OCI-LY3 (cell line): ENCODE measurements at regions not wholly inside any gene's neighbourhood (a gene's known extent, or its start where the extent isn't known, plus 50 kb on each side); places are given as distances from the start of the nearest gene placed in this dataset.

Source experiments
- EZH2phosphoT487 ChIP-seq: fragments of 200-600 bp; shearing (Covaris generic); IDR thresholded peaks from 2 replicates; pipeline ENCODE4 v1.6.1; 2018; ENCODE audit warnings: antibody characterized with exemption, mixed run types, low read depth
- TF ChIP-seq, protein P1 (sequence below): fragments of 200-600, 300-600 bp; sonication (generic); IDR thresholded peaks from 2 replicates; pipeline ENCODE4 v1.5.1; 2014; ENCODE audit warnings: antibody characterized with exemption, low read length, low read depth

- TF ChIP-seq, protein P1, sequence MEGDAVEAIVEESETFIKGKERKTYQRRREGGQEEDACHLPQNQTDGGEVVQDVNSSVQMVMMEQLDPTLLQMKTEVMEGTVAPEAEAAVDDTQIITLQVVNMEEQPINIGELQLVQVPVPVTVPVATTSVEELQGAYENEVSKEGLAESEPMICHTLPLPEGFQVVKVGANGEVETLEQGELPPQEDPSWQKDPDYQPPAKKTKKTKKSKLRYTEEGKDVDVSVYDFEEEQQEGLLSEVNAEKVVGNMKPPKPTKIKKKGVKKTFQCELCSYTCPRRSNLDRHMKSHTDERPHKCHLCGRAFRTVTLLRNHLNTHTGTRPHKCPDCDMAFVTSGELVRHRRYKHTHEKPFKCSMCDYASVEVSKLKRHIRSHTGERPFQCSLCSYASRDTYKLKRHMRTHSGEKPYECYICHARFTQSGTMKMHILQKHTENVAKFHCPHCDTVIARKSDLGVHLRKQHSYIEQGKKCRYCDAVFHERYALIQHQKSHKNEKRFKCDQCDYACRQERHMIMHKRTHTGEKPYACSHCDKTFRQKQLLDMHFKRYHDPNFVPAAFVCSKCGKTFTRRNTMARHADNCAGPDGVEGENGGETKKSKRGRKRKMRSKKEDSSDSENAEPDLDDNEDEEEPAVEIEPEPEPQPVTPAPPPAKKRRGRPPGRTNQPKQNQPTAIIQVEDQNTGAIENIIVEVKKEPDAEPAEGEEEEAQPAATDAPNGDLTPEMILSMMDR, result no peak
- TF ChIP-seq EZH2phosphoT487, result no peak
Observed at GRCh38 chr5:158300256-158300655, 441.3 kb upstream of the CLINT1 start.
